ENCODE measurements at regions not wholly inside any gene's neighbourhood (a gene's known extent, or its start where the extent isn't known, plus 50 kb on each side); places are given as distances from the start of the nearest gene placed in this dataset.

DNA sequence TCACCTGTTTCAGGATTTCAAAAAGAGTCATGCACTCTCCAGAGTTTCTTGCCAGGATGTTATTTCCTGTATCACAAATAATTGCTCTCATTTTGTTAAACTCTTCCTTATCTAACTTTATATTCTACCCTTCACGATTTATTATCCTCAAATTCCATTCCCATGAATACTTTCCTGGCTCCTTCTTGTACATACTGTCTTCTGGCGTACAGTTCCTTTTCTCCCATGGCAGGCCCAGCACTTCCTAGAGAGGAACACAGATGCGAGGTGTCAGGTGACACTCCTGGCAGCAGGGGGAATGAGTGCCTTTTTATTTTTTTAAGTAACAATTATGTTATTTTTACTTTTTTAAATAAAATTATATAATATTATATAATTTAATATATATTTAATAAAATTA, 411.9 kb downstream of the TFEC start:
- Histone ChIP-seq H3K27me3 (replicated peaks; ENCODE audit: insufficient read depth, low read depth, low read length, poor library complexity) (no peaks in the 10 kb centered on the region), H3K27ac (ENCODE audit: low read depth, low read length, poor library complexity, severe bottlenecking) (no peak overlapping the region), H3K4me1 (ENCODE audit: insufficient read depth, low read length, poor library complexity, severe bottlenecking) (no peaks in the 10 kb centered on the region), H3K36me3 (ENCODE audit: insufficient read depth, low read length, poor library complexity, severe bottlenecking) (no peaks in the 10 kb centered on the region), H3K4me3 (ENCODE audit: low read depth, low read length, poor library complexity, severe bottlenecking) (no peak overlapping the region), H3K9me3 (ENCODE audit: low read depth, low read length, poor library complexity, severe bottlenecking) (no peaks in the 10 kb centered on the region)
- DNase-seq (ENCODE audit: low spot score) = peak; percentile 4
- intact Hi-C loops (cut with micrococcal nuclease; ENCODE audit: unreplicated experiment) = no loop called here
- POLR2A ChIA-PET (ENCODE audit: low non-redundant PET) = no interaction called here
- TF ChIP-seq, protein P1, sequence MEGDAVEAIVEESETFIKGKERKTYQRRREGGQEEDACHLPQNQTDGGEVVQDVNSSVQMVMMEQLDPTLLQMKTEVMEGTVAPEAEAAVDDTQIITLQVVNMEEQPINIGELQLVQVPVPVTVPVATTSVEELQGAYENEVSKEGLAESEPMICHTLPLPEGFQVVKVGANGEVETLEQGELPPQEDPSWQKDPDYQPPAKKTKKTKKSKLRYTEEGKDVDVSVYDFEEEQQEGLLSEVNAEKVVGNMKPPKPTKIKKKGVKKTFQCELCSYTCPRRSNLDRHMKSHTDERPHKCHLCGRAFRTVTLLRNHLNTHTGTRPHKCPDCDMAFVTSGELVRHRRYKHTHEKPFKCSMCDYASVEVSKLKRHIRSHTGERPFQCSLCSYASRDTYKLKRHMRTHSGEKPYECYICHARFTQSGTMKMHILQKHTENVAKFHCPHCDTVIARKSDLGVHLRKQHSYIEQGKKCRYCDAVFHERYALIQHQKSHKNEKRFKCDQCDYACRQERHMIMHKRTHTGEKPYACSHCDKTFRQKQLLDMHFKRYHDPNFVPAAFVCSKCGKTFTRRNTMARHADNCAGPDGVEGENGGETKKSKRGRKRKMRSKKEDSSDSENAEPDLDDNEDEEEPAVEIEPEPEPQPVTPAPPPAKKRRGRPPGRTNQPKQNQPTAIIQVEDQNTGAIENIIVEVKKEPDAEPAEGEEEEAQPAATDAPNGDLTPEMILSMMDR (conservative IDR thresholded peaks at IDR 0.05; ENCODE audit: low read depth, low read length) = no peak
- CTCF ChIA-PET = no interaction called here
- no TSS peak for BruUV-seq (replicated peaks)

DNA sequence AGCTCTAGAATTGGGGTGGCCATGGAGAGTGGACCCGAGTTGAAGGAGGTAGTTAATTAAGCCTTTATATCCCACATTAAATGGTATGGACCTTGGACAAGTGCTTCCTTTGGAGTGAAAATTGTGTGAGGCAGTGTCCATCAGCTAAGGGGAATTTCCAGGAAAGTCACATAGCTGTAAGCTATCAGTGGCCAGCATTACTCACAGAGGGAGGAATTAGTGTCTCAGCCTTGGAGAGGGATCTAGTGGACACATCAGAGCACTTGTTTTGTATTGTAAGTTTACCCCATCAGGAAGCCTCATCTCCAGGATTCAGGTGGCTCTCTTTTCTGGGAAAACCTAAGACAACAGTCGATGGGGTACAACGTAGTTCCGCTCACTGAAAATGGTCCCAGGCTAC, 416.7 kb downstream of the TFEC start:
- Histone ChIP-seq H3K4me1 (ENCODE audit: insufficient read depth, low read length, poor library complexity, severe bottlenecking) (no peaks in the 10 kb centered on the region), H3K27me3 (replicated peaks; ENCODE audit: insufficient read depth, low read depth, low read length, poor library complexity) (peaks cover 7% of the 10 kb centered on the region), H3K4me3 (ENCODE audit: low read depth, low read length, poor library complexity, severe bottlenecking) (no peak overlapping the region), H3K9me3 (ENCODE audit: low read depth, low read length, poor library complexity, severe bottlenecking) (no peaks in the 10 kb centered on the region), H3K27ac (ENCODE audit: low read depth, low read length, poor library complexity, severe bottlenecking) (no peak overlapping the region), H3K36me3 (ENCODE audit: insufficient read depth, low read length, poor library complexity, severe bottlenecking) (no peaks in the 10 kb centered on the region)
- intact Hi-C loops (cut with micrococcal nuclease; ENCODE audit: unreplicated experiment) = no loop called here
- DNase-seq (ENCODE audit: low spot score) = no peak
- BruUV-seq (replicated peaks) = no TSS peak
- ChIA-PET CTCF (no interaction called here), POLR2A (ENCODE audit: low non-redundant PET) (no interaction called here)
- TF ChIP-seq, protein P1 (conservative IDR thresholded peaks at IDR 0.05; ENCODE audit: low read depth, low read length) = no peak
- no peak for TF ChIP-seq EZH2 (IDR thresholded peaks at IDR 0.05; ENCODE audit: borderline replicate concordance, low read depth, low read length, poor library complexity, severe bottlenecking)

DNA sequence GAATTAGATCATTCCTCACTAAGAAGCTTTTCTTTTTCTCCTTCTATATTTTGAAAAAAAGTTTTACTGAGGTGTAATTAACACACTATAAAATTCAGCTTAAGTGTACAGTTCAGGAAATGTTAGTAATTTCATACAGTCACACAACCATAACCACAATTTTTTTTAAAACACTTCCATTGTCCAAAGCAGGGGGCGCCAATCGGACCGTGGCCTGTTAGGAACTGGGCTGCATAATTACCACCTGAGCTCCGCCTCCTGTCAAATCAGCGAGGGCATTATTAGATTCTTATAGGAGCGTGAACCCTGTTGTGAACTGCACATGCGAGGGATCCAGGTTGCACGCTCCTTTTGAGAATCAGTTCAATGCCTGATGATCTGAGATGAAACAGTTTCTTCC, 427.1 kb downstream of the TFEC start:
- no peaks in the 10 kb centered on the region for H3K4me1 ChIP-seq (ENCODE audit: insufficient read depth, low read length, poor library complexity, severe bottlenecking)
- H3K27ac ChIP-seq (ENCODE audit: low read depth, low read length, poor library complexity, severe bottlenecking) = no peak overlapping the region
- POLR2A ChIA-PET (ENCODE audit: low non-redundant PET) = no interaction called here
- H3K27me3 ChIP-seq (replicated peaks; ENCODE audit: insufficient read depth, low read depth, low read length, poor library complexity) = peaks cover 20% of the 10 kb centered on the region
- CTCF ChIA-PET = no interaction called here
- DNase-seq (ENCODE audit: low spot score) = peak; percentile 19
- no peak overlapping the region for H3K4me3 ChIP-seq (ENCODE audit: low read depth, low read length, poor library complexity, severe bottlenecking)
- H3K36me3 ChIP-seq (ENCODE audit: insufficient read depth, low read length, poor library complexity, severe bottlenecking) = no peaks in the 10 kb centered on the region
- BruUV-seq (replicated peaks) = no TSS peak
- H3K9me3 ChIP-seq (ENCODE audit: low read depth, low read length, poor library complexity, severe bottlenecking) = no peaks in the 10 kb centered on the region
- intact Hi-C loops (cut with micrococcal nuclease; ENCODE audit: unreplicated experiment) = no loop called here
- TF ChIP-seq, protein P1 (conservative IDR thresholded peaks at IDR 0.05; ENCODE audit: low read depth, low read length) = 0 out of 2 replicates have a peak, but pooled peaks have one; percentile 32
- no peak for TF ChIP-seq EZH2 (IDR thresholded peaks at IDR 0.05; ENCODE audit: borderline replicate concordance, low read depth, low read length, poor library complexity, severe bottlenecking)

All from A673 (cell line).